ENCODE measurements at regions not wholly inside any gene's neighbourhood (a gene's known extent, or its start where the extent isn't known, plus 50 kb on each side); places are given as distances from the start of the nearest gene placed in this dataset.
A peak's percentile ranks its signal among the peaks of the same experiment; 100 is the strongest.

GRCh38 chr10:23523251-23523650 is 84.4 kb downstream of the OTUD1 start:
- Histone ChIP-seq H3K9me3 (no peaks in the 10 kb centered on the region), H3K27me3 (no peaks in the 10 kb centered on the region), H3K4me1 (no peaks in the 10 kb centered on the region), H3K27ac (no peak overlapping the region), H3K4me3 (no peak overlapping the region), H3K36me3 (no peaks in the 10 kb centered on the region)
- WGBS, 2 donors: 60% methylated on average over 4 of the region's 4 CpGs
- no peak for DNase-seq
- intact Hi-C loops (cut with DNase I): no loop called here
- TF ChIP-seq POLR2A (IDR thresholded peaks at IDR 0.05) (no peak), CTCF (IDR thresholded peaks at IDR 0.05) (no peak), POLR2AphosphoS5 (IDR thresholded peaks at IDR 0.05) (no peak), EP300 (IDR thresholded peaks at IDR 0.05) (no peak)

GRCh38 chr10:23525406-23525805 is 86.5 kb downstream of the OTUD1 start:
- DNase-seq: no peak
- Histone ChIP-seq H3K27ac (no peak overlapping the region), H3K4me1 (no peaks in the 10 kb centered on the region), H3K4me3 (no peak overlapping the region), H3K36me3 (no peaks in the 10 kb centered on the region), H3K27me3 (no peaks in the 10 kb centered on the region), H3K9me3 (no peaks in the 10 kb centered on the region)
- intact Hi-C loops (cut with DNase I): loop anchor here (2.0 kb wide), 1 partner anchor 211 kb away; no protein-coding TSS in a partner anchor
- 23 to 66% methylated on average over 2 of the region's 2 CpGs for WGBS, 2 donors
- TF ChIP-seq POLR2A (IDR thresholded peaks at IDR 0.05) (no peak), EP300 (IDR thresholded peaks at IDR 0.05) (no peak), CTCF (IDR thresholded peaks at IDR 0.05) (peak in 3 of 4 experiments; percentile 6 to 48 (median 17))

- Histone ChIP-seq H3K27ac (no peak overlapping the region), H3K9me3 (no peaks in the 10 kb centered on the region), H3K4me3 (no peak overlapping the region), H3K27me3 (no peaks in the 10 kb centered on the region), H3K36me3 (no peaks in the 10 kb centered on the region), H3K4me1 (no peaks in the 10 kb centered on the region)
- intact Hi-C loops (cut with DNase I): no loop called here
- no peak for TF ChIP-seq POLR2A (IDR thresholded peaks at IDR 0.05)
- 90 to 95% methylated on average over 2 of the region's 2 CpGs for WGBS, 2 donors
- no peak for DNase-seq
Measured at GRCh38 chr10:23528419-23528818, 89.5 kb downstream of the OTUD1 start.

DNA sequence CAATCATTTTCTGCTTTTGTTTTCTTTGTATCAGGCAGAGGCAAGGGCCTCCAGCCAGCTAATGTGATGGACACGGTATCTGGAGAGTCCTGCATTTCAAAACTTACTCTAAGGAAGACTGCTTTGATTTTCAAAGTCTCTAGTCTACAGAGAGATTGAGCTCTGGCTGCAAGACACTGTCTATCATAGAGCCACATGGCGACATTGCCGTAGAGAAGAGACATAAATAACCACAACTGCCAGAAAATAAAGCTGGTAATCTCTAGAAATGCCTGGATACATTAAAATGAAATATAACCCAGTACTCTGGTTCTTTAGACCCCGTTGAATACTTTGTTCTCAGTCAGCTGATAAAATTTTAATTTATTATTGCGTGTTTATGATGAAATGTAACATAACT is 90.8 kb downstream of the OTUD1 start:
- intact Hi-C loops (cut with DNase I): no loop called here
- 67 to 68% methylated on average over 5 of the region's 5 CpGs for WGBS, 2 donors
- Histone ChIP-seq H3K4me1 (no peaks in the 10 kb centered on the region), H3K27me3 (no peaks in the 10 kb centered on the region), H3K36me3 (no peaks in the 10 kb centered on the region), H3K9me3 (no peaks in the 10 kb centered on the region), H3K27ac (no peak overlapping the region), H3K4me3 (no peak overlapping the region)
- no peak for TF ChIP-seq POLR2A (IDR thresholded peaks at IDR 0.05)
- TF ChIP-seq POLR2AphosphoS5 (IDR thresholded peaks at IDR 0.05): no peak
- no peak for TF ChIP-seq EP300 (IDR thresholded peaks at IDR 0.05)
- no peak for TF ChIP-seq CTCF (IDR thresholded peaks at IDR 0.05)
- DNase-seq: no peak

DNA sequence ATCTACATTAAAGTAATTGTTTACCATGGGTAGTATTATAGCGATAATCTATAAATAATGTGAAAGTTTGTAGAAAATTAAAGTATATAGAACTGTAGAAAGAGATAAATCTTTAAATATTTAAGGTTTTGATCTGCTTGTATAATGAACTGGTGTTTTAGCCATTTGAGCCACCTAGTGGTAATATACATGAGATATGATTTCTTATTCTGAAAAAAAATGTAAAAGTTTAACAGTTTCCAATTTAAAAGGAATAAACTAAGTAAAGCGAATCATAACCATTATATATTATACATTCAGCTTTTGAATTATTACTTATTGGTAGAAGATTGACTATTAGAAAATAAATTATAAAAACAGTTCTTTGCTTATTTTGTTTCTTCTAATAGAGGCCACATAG is 91.2 kb downstream of the OTUD1 start:
- DNase-seq: no peak
- TF ChIP-seq CTCF (IDR thresholded peaks at IDR 0.05) (peak in 1 of 4 experiments; percentile 28), POLR2AphosphoS5 (IDR thresholded peaks at IDR 0.05) (no peak)
- Histone ChIP-seq H3K27me3 (no peaks in the 10 kb centered on the region), H3K4me1 (no peaks in the 10 kb centered on the region), H3K27ac (no peak overlapping the region), H3K4me3 (no peak overlapping the region), H3K9me3 (no peaks in the 10 kb centered on the region), H3K36me3 (no peaks in the 10 kb centered on the region)
- intact Hi-C loops (cut with DNase I): no loop called here
- WGBS, 2 donors: 64 to 80% methylated on average over 2 of the region's 2 CpGs

Measured in sigmoid colon (tissue), 6 donors.